Retinal pigment epithelial cell (primary cell): ENCODE measurements at regions not wholly inside any gene's neighbourhood (a gene's known extent, or its start where the extent isn't known, plus 50 kb on each side); places are given as distances from the start of the nearest gene placed in this dataset.

Experiments used
- DNase-seq: peaks from one replicate; pipeline ENCODE4 v3.0.0-alpha.2; 2010; ENCODE audit warnings: low read depth
- H3K4me3 ChIP-seq: 2 replicates; pipeline ENCODE4 v1.5.1; 2011; ENCODE audit warnings: mild to moderate bottlenecking, low read length, control low read depth, moderate library complexity
- CTCF ChIP-seq: conservative IDR thresholded peaks from 2 replicates; pipeline ENCODE4 v1.5.1; 2011; ENCODE audit warnings: low read depth, low read length, control low read depth, inconsistent platforms

GRCh38 chr6:151753581-151753980 is 53.9 kb upstream of the ESR1 start:
- no peak for TF ChIP-seq CTCF
- no peak for DNase-seq

GRCh38 chr6:151757506-151757955 is 50.0 kb upstream of the ESR1 start:
- no peak for DNase-seq
- H3K4me3 ChIP-seq = no peak overlapping the region
- no peak for TF ChIP-seq CTCF

More at GRCh38 chr6:151753581-151753980, 53.9 kb upstream of the ESR1 start:
- H3K4me3 ChIP-seq = no peak overlapping the region
